WTC11 (cell line): ENCODE measurements at regions not wholly inside any gene's neighbourhood (a gene's known extent, or its start where the extent isn't known, plus 50 kb on each side); places are given as distances from the start of the nearest gene placed in this dataset.

Source experiments
- CBFB ChIP-seq: sonication (generic); formaldehyde crosslinking; IDR thresholded peaks from 2 replicates; pipeline ENCODE4 v1.8.1; 2022; ENCODE audit warnings: mild to moderate bottlenecking, low read depth, missing genetic modification reagents
- CTCF ChIP-seq: fragments of 200-600 bp; IDR thresholded peaks from 2 replicates; pipeline ENCODE4 v1.8.0; 2022; ENCODE audit warnings: antibody characterized with exemption
- ETV6 ChIP-seq: sonication (generic); formaldehyde crosslinking; IDR thresholded peaks from 2 replicates; pipeline ENCODE4 v1.8.1; 2022; ENCODE audit warnings: mild to moderate bottlenecking, missing genetic modification reagents
- GABPB1 ChIP-seq: sonication (generic); formaldehyde crosslinking; IDR thresholded peaks from 2 replicates; pipeline ENCODE4 v1.8.1; 2023; ENCODE audit warnings: mild to moderate bottlenecking, missing genetic modification reagents
- JUN ChIP-seq: sonication (generic); formaldehyde crosslinking; IDR thresholded peaks from 2 replicates; pipeline ENCODE4 v1.8.0; 2023; ENCODE audit warnings: mild to moderate bottlenecking, missing genetic modification reagents
- SMAD3 ChIP-seq: sonication (generic); formaldehyde crosslinking; IDR thresholded peaks from 2 replicates; pipeline ENCODE4 v1.8.0; 2022; ENCODE audit warnings: missing genetic modification reagents, mild to moderate bottlenecking, borderline replicate concordance
- TF ChIP-seq, protein P1 (sequence below): sonication (generic); formaldehyde crosslinking; IDR thresholded peaks from 2 replicates; pipeline ENCODE4 v1.8.0; 2022; ENCODE audit warnings: mild to moderate bottlenecking, missing genetic modification reagents

DNA sequence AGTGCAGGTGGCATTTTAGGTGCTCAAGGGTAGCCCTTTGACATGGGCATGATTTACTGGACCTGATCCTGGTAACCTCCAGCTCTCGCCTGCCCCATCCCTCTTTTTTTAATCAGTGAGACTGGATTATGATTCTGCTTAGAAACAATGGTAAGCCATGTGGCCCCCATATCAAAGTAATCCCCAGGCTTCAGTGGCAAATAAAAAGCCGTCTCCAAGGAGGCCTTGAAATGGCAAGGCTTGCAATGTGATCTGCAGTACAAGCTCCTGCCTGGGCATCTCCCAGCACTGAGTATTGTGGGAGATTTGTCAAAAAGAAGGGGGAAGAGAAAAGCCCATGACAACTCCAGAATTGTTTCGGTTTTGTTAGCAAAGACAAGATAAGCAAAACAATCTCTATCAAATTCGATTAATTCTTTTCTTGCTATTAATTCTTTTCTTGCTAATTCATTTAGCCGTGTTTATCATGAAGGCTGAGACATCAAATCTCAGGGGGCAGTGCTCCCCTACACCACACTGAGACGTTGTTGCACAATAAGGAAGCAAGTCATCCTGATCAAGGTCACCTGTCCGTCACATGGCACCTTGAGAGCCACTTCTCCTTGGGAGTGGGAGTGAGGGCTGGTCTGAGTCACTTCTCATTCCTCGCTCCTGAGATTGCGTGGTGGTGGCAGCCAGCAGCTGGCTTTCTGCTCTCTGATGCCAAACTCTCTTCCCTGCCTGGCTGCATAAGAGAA is 312.7 kb upstream of the GATB start:
- TF ChIP-seq CTCF (no peak), GABPB1 (CRISPR knock-in tag) (no peak), SMAD3 (CRISPR knock-in tag) (no peak), ETV6 (CRISPR knock-in tag) (no peak), CBFB (no peak), JUN (CRISPR knock-in tag) (no peak)
- TF ChIP-seq, protein P1, sequence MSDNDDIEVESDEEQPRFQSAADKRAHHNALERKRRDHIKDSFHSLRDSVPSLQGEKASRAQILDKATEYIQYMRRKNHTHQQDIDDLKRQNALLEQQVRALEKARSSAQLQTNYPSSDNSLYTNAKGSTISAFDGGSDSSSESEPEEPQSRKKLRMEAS (CRISPR knock-in tag): no peak
